HG02970 (cell line): ENCODE measurements at regions not wholly inside any gene's neighbourhood (a gene's known extent, or its start where the extent isn't known, plus 50 kb on each side); places are given as distances from the start of the nearest gene placed in this dataset.
"Not testable (repeated sequence)": the region's sequence is repeated elsewhere in the genome, so short reads cannot be mapped to it uniquely, and the experiment has no call there.

Experiments
- ATAC-seq: cut with Tn5 transposase; IDR thresholded peaks from one replicate; pipeline ENCODE4 v1.9.1; 2021; ENCODE audit warnings: mild to moderate bottlenecking, moderate library complexity, moderate number of reproducible peaks; ENCODE audit not compliant: unreplicated experiment, low FRiP score

GRCh38 chr15:93771196-93772030, 459.9 kb upstream of the MCTP2 start:
- no peak for ATAC-seq

GRCh38 chr15:93770788-93771187, 460.6 kb upstream of the MCTP2 start:
- no peak for ATAC-seq

GRCh38 chr15:93762036-93762435, 469.3 kb upstream of the MCTP2 start:
- no peak for ATAC-seq

GRCh38 chr15:93759629-93760028, 471.7 kb upstream of the MCTP2 start:
- no peak for ATAC-seq

- no peak for ATAC-seq
These were observed 472.5 kb upstream of the MCTP2 start for GRCh38 chr15:93758824-93759223.

- no peak for ATAC-seq
These were observed 482.7 kb upstream of the MCTP2 start for GRCh38 chr15:93748710-93749109.

GRCh38 chr15:93734976-93735375, 496.4 kb upstream of the MCTP2 start:
- ATAC-seq = not testable (repeated sequence)

GRCh38 chr15:93730724-93731123, 500.6 kb upstream of the MCTP2 start:
- no peak for ATAC-seq

- no peak for ATAC-seq
These were observed 509.2 kb upstream of the MCTP2 start for GRCh38 chr15:93722165-93722564.

GRCh38 chr15:93720607-93721006, 510.8 kb upstream of the MCTP2 start:
- no peak for ATAC-seq

GRCh38 chr15:93719921-93720351, 511.4 kb upstream of the MCTP2 start:
- no peak for ATAC-seq

- ATAC-seq = no peak
These were observed 514.6 kb upstream of the MCTP2 start for GRCh38 chr15:93716615-93717231.

GRCh38 chr15:93709708-93710107, 521.7 kb upstream of the MCTP2 start:
- no peak for ATAC-seq

- ATAC-seq = no peak
These were observed 522.5 kb upstream of the MCTP2 start for GRCh38 chr15:93708724-93709445.

GRCh38 chr15:93707751-93708150, 523.6 kb upstream of the MCTP2 start:
- ATAC-seq = no peak

- no peak for ATAC-seq
These were observed 524.7 kb upstream of the MCTP2 start for GRCh38 chr15:93706495-93707292.

- ATAC-seq = no peak
These were observed 525.5 kb upstream of the MCTP2 start for GRCh38 chr15:93705753-93706455.

- ATAC-seq = no peak
These were observed 528.1 kb upstream of the MCTP2 start for GRCh38 chr15:93703092-93703739.

- no peak for ATAC-seq
These were observed 531.3 kb upstream of the MCTP2 start for GRCh38 chr15:93700051-93700450.
